IMR-90 (cell line): ENCODE measurements at regions not wholly inside any gene's neighbourhood (a gene's known extent, or its start where the extent isn't known, plus 50 kb on each side); places are given as distances from the start of the nearest gene placed in this dataset.

Experiments used
- CHD1 ChIP-seq: IDR thresholded peaks from 2 replicates; pipeline ENCODE4 v1.6.1; 2012; ENCODE audit warnings: low read depth, low read length, improper control_type of control experiment
- CTCF ChIP-seq: conservative IDR thresholded peaks from 2 replicates; pipeline ENCODE4 v1.5.1; 2012; ENCODE audit warnings: mild to moderate bottlenecking, low read depth, low read length, improper control_type of control experiment
- NFE2L2 ChIP-seq: fragments of 150-350 bp; IDR thresholded peaks from 2 replicates; pipeline ENCODE4 v1.6.1; 2016; ENCODE audit warnings: low read depth, mild to moderate bottlenecking, low read length
- POLR2A ChIP-seq: IDR thresholded peaks from 2 replicates; pipeline ENCODE4 v1.6.1; 2012; ENCODE audit warnings: mild to moderate bottlenecking, low read depth, low read length
- RAD21 ChIP-seq: IDR thresholded peaks from 2 replicates; pipeline ENCODE4 v1.6.1; 2012; ENCODE audit warnings: low read length, improper control_type of control experiment
- RFX5 ChIP-seq: IDR thresholded peaks from 2 replicates; pipeline ENCODE4 v1.8.0; 2012; ENCODE audit warnings: low read depth, mild to moderate bottlenecking, low read length, moderate library complexity
- USF2 ChIP-seq: fragments of 150-350 bp; IDR thresholded peaks from 2 replicates; pipeline ENCODE4 v1.6.1; 2017; ENCODE audit warnings: mild to moderate bottlenecking, antibody characterized with exemption, low read length, low read depth

GRCh38 chr4:163063891-163064290 is 102.8 kb downstream of the NAF1 start:
- no peak for TF ChIP-seq CTCF
- no peak for TF ChIP-seq RFX5
- TF ChIP-seq USF2, result no peak
- no peak for TF ChIP-seq RAD21
- TF ChIP-seq POLR2A, result no peak
- TF ChIP-seq NFE2L2, result no peak
- TF ChIP-seq CHD1, result no peak
